Activated CD8-positive, alpha-beta memory T cell treated with anti-CD3 and anti-CD28 coated beads, Interleukin-2, amount 50 U/mL, for 48 hours (primary cell): ENCODE measurements at regions not wholly inside any gene's neighbourhood (a gene's known extent, or its start where the extent isn't known, plus 50 kb on each side); places are given as distances from the start of the nearest gene placed in this dataset.
"Not testable (repeated sequence)": the region's sequence is repeated elsewhere in the genome, so short reads cannot be mapped to it uniquely, and the experiment has no call there.

Source experiments
- DNase-seq: peaks from one replicate; pipeline ENCODE4 v3.0.0-alpha.2; 2020

GRCh38 chr2:174697255-174697654, 67.0 kb downstream of the CHRNA1 start:
- DNase-seq: peak; percentile 75

GRCh38 chr2:174694920-174695319, 69.4 kb downstream of the CHRNA1 start:
- DNase-seq: no peak

GRCh38 chr2:174694196-174694878, 69.9 kb downstream of the CHRNA1 start:
- no peak for DNase-seq

GRCh38 chr2:174693344-174693743, 70.9 kb downstream of the CHRNA1 start:
- no peak for DNase-seq

GRCh38 chr2:174692256-174692919, 71.9 kb downstream of the CHRNA1 start:
- no peak for DNase-seq

GRCh38 chr2:174691201-174691779, 73.0 kb downstream of the CHRNA1 start:
- DNase-seq: no peak

GRCh38 chr2:174690026-174690425, 74.2 kb downstream of the CHRNA1 start:
- no peak for DNase-seq

- no peak for DNase-seq
Measured at GRCh38 chr2:174688079-174688478, 76.2 kb downstream of the CHRNA1 start.

GRCh38 chr2:174686430-174686829, 77.8 kb downstream of the CHRNA1 start:
- DNase-seq: no peak

GRCh38 chr2:174683392-174683759, 80.9 kb downstream of the CHRNA1 start:
- no peak for DNase-seq

- DNase-seq: peak; percentile 79
Measured at GRCh38 chr2:174682578-174683391, 81.5 kb downstream of the CHRNA1 start.

GRCh38 chr2:174682007-174682577, 82.2 kb downstream of the CHRNA1 start:
- peak; percentile 76 for DNase-seq

GRCh38 chr2:174681099-174682006, 82.9 kb downstream of the CHRNA1 start:
- no peak for DNase-seq

GRCh38 chr2:174680221-174680620, 82.6 kb upstream of the WIPF1 start:
- DNase-seq: no peak

- DNase-seq: no peak
Measured at GRCh38 chr2:174678395-174678794, 80.8 kb upstream of the WIPF1 start.

- DNase-seq: no peak
Measured at GRCh38 chr2:174675615-174676014, 78.0 kb upstream of the WIPF1 start.

- no peak for DNase-seq
Measured at GRCh38 chr2:174673876-174674275, 76.3 kb upstream of the WIPF1 start.

GRCh38 chr2:174673440-174673839, 75.8 kb upstream of the WIPF1 start:
- no peak for DNase-seq

GRCh38 chr2:174671532-174671931, 73.9 kb upstream of the WIPF1 start:
- DNase-seq: not testable (repeated sequence)

GRCh38 chr2:174670446-174670845, 72.8 kb upstream of the WIPF1 start:
- DNase-seq: no peak

- no peak for DNase-seq
Measured at GRCh38 chr2:174669336-174669735, 71.7 kb upstream of the WIPF1 start.

GRCh38 chr2:174668075-174668474, 70.5 kb upstream of the WIPF1 start:
- DNase-seq: no peak
